ENCODE measurements at regions not wholly inside any gene's neighbourhood (a gene's known extent, or its start where the extent isn't known, plus 50 kb on each side); places are given as distances from the start of the nearest gene placed in this dataset.

GRCh38 chr10:21281765-21282484 is 243.6 kb downstream of the SKIDA1 start:
- Mint-ChIP-seq H3K27me3 (ENCODE audit: unreplicated experiment) (peaks cover 2% of the 10 kb centered on the region), H3K4me3 (ENCODE audit: unreplicated experiment) (no peak overlapping the region), H3K36me3 (ENCODE audit: unreplicated experiment) (peaks cover 4% of the 10 kb centered on the region), H3K9me3 (ENCODE audit: unreplicated experiment) (peaks cover 2% of the 10 kb centered on the region), H3K27ac (ENCODE audit: unreplicated experiment) (no peak overlapping the region), H3K4me1 (ENCODE audit: low read depth, unreplicated experiment) (peaks cover 1% of the 10 kb centered on the region)
- no peak for TF ChIP-seq CTCF (IDR thresholded peaks at IDR 0.05; ENCODE audit: partially characterized antibody, unreplicated experiment)
- DNase-seq = no peak

- no peak for TF ChIP-seq CTCF (IDR thresholded peaks at IDR 0.05; ENCODE audit: partially characterized antibody, unreplicated experiment)
- no peak for DNase-seq
- peaks cover 4% of the 10 kb centered on the region for H3K36me3 Mint-ChIP-seq (ENCODE audit: unreplicated experiment)
- peaks cover 2% of the 10 kb centered on the region for H3K9me3 Mint-ChIP-seq (ENCODE audit: unreplicated experiment)
- no peak overlapping the region for H3K27ac Mint-ChIP-seq (ENCODE audit: unreplicated experiment)
- no peak overlapping the region for H3K4me3 Mint-ChIP-seq (ENCODE audit: unreplicated experiment)
- H3K4me1 Mint-ChIP-seq (ENCODE audit: low read depth, unreplicated experiment) = peaks cover 1% of the 10 kb centered on the region
- peaks cover 2% of the 10 kb centered on the region for H3K27me3 Mint-ChIP-seq (ENCODE audit: unreplicated experiment)
These were observed 244.4 kb downstream of the SKIDA1 start for GRCh38 chr10:21280971-21281572.

- DNase-seq = no peak
- no peaks in the 10 kb centered on the region for H3K9me3 Mint-ChIP-seq (ENCODE audit: unreplicated experiment)
- no peak overlapping the region for H3K27ac Mint-ChIP-seq (ENCODE audit: unreplicated experiment)
- no peak overlapping the region for H3K4me3 Mint-ChIP-seq (ENCODE audit: unreplicated experiment)
- peaks cover 4% of the 10 kb centered on the region for H3K36me3 Mint-ChIP-seq (ENCODE audit: unreplicated experiment)
- no peaks in the 10 kb centered on the region for H3K27me3 Mint-ChIP-seq (ENCODE audit: unreplicated experiment)
- TF ChIP-seq CTCF (IDR thresholded peaks at IDR 0.05; ENCODE audit: partially characterized antibody, unreplicated experiment) = no peak
- H3K4me1 Mint-ChIP-seq (ENCODE audit: low read depth, unreplicated experiment) = peaks cover 1% of the 10 kb centered on the region
These were observed 245.4 kb downstream of the SKIDA1 start for GRCh38 chr10:21280037-21280436.

- Mint-ChIP-seq H3K9me3 (ENCODE audit: unreplicated experiment) (no peaks in the 10 kb centered on the region), H3K36me3 (ENCODE audit: unreplicated experiment) (peaks cover 4% of the 10 kb centered on the region), H3K4me1 (ENCODE audit: low read depth, unreplicated experiment) (peaks cover 1% of the 10 kb centered on the region), H3K27ac (ENCODE audit: unreplicated experiment) (no peak overlapping the region), H3K27me3 (ENCODE audit: unreplicated experiment) (no peaks in the 10 kb centered on the region), H3K4me3 (ENCODE audit: unreplicated experiment) (no peak overlapping the region)
- TF ChIP-seq CTCF (IDR thresholded peaks at IDR 0.05; ENCODE audit: partially characterized antibody, unreplicated experiment) = no peak
- DNase-seq = no peak
These were observed 246.3 kb downstream of the SKIDA1 start for GRCh38 chr10:21279217-21279575.

- H3K27ac Mint-ChIP-seq (ENCODE audit: unreplicated experiment) = no peak overlapping the region
- H3K4me3 Mint-ChIP-seq (ENCODE audit: unreplicated experiment) = no peak overlapping the region
- peak; percentile 95 for TF ChIP-seq CTCF (IDR thresholded peaks at IDR 0.05; ENCODE audit: partially characterized antibody, unreplicated experiment)
- DNase-seq = peak; percentile 96
- peaks cover 4% of the 10 kb centered on the region for H3K36me3 Mint-ChIP-seq (ENCODE audit: unreplicated experiment)
- peaks cover 1% of the 10 kb centered on the region for H3K4me1 Mint-ChIP-seq (ENCODE audit: low read depth, unreplicated experiment)
- H3K9me3 Mint-ChIP-seq (ENCODE audit: unreplicated experiment) = no peaks in the 10 kb centered on the region
- H3K27me3 Mint-ChIP-seq (ENCODE audit: unreplicated experiment) = no peaks in the 10 kb centered on the region
These were observed 246.8 kb downstream of the SKIDA1 start for GRCh38 chr10:21278491-21279216.
